Neutrophil (primary cell): ENCODE measurements at regions not wholly inside any gene's neighbourhood (a gene's known extent, or its start where the extent isn't known, plus 50 kb on each side); places are given as distances from the start of the nearest gene placed in this dataset.
"Not testable (repeated sequence)": the region's sequence is repeated elsewhere in the genome, so short reads cannot be mapped to it uniquely, and the experiment has no call there.

Experiments
- H3K27ac ChIP-seq: fragments of 200-600 bp; sonication (generic); 2 replicates; pipeline ENCODE4 v1.5.1; 2016; ENCODE audit warnings: mild to moderate bottlenecking, moderate library complexity
- H3K27me3 ChIP-seq: fragments of 200-600 bp; sonication (generic); 2 replicates; pipeline ENCODE4 v1.6.0; 2016; ENCODE audit warnings: mild to moderate bottlenecking
- H3K36me3 ChIP-seq: fragments of 200-600 bp; sonication (generic); 2 replicates; pipeline ENCODE4 v1.5.1; 2017
- H3K4me1 ChIP-seq, 2 experiments: fragments of 200-600 bp in 1 of 2; sonication (generic) in 1 of 2; 1 replicate in 1 of 2; 2 replicates in 1 of 2; pipeline versions ENCODE4 v1.5.1 to v1.6.1; 2013 to 2016; ENCODE audit warnings: low read depth in 1 of 2, low read length in 1 of 2, mild to moderate bottlenecking in 1 of 2, moderate library complexity in 1 of 2; ENCODE audit not compliant: control insufficient read depth in 1 of 2, insufficient read depth in 1 of 2
- H3K4me3 ChIP-seq, 2 experiments: fragments of 200-600 bp in 1 of 2; sonication (generic) in 1 of 2; 1 replicate in 1 of 2; 2 replicates in 1 of 2; pipeline ENCODE4 v1.5.1; 2013 to 2016; ENCODE audit warnings: low read depth in 1 of 2, low read length in 1 of 2, mild to moderate bottlenecking in 1 of 2, moderate library complexity in 1 of 2
- H3K9me3 ChIP-seq: fragments of 200-600 bp; sonication (generic); 2 replicates; pipeline ENCODE4 v1.5.1; 2016
- CTCF ChIP-seq: fragments of 200-600 bp; sonication (generic); IDR thresholded peaks from 2 replicates; pipeline ENCODE4 v1.5.1; 2016; ENCODE audit warnings: antibody characterized with exemption

GRCh38 chrX:138897621-138898492 is 186.3 kb upstream of the FGF13 start:
- no peak overlapping the region for H3K4me3 ChIP-seq
- no peaks in the 10 kb centered on the region for H3K36me3 ChIP-seq
- no peaks in the 10 kb centered on the region for H3K9me3 ChIP-seq
- H3K4me1 ChIP-seq = no peaks in the 10 kb centered on the region
- no peaks in the 10 kb centered on the region for H3K27me3 ChIP-seq
- TF ChIP-seq CTCF = no peak
- no peak overlapping the region for H3K27ac ChIP-seq

GRCh38 chrX:138890491-138890890 is 179.0 kb upstream of the FGF13 start:
- no peak for TF ChIP-seq CTCF
- H3K27ac ChIP-seq = no peak overlapping the region
- H3K4me3 ChIP-seq = no peak overlapping the region
- H3K36me3 ChIP-seq = no peaks in the 10 kb centered on the region
- H3K27me3 ChIP-seq = no peaks in the 10 kb centered on the region
- H3K9me3 ChIP-seq = no peaks in the 10 kb centered on the region
- no peaks in the 10 kb centered on the region for H3K4me1 ChIP-seq

GRCh38 chrX:138889149-138889548 is 177.6 kb upstream of the FGF13 start:
- Histone ChIP-seq H3K4me1 (no peaks in the 10 kb centered on the region), H3K27me3 (no peaks in the 10 kb centered on the region), H3K27ac (no peak overlapping the region), H3K4me3 (no peak overlapping the region), H3K9me3 (no peaks in the 10 kb centered on the region), H3K36me3 (no peaks in the 10 kb centered on the region)
- TF ChIP-seq CTCF = no peak

- no peaks in the 10 kb centered on the region for H3K9me3 ChIP-seq
- no peaks in the 10 kb centered on the region for H3K27me3 ChIP-seq
- no peak overlapping the region for H3K27ac ChIP-seq
- H3K4me3 ChIP-seq = no peak overlapping the region
- TF ChIP-seq CTCF = no peak
- H3K36me3 ChIP-seq = no peaks in the 10 kb centered on the region
- H3K4me1 ChIP-seq = no peaks in the 10 kb centered on the region
Measured at GRCh38 chrX:138886769-138887168, 175.3 kb upstream of the FGF13 start.

GRCh38 chrX:138885886-138886285 is 174.4 kb upstream of the FGF13 start:
- no peaks in the 10 kb centered on the region for H3K36me3 ChIP-seq
- H3K27ac ChIP-seq = no peak overlapping the region
- H3K4me3 ChIP-seq = no peak overlapping the region
- H3K9me3 ChIP-seq = no peaks in the 10 kb centered on the region
- no peaks in the 10 kb centered on the region for H3K27me3 ChIP-seq
- no peak for TF ChIP-seq CTCF
- no peaks in the 10 kb centered on the region for H3K4me1 ChIP-seq

- H3K9me3 ChIP-seq, H3K27me3 ChIP-seq, H3K27ac ChIP-seq, H3K4me3 ChIP-seq, H3K36me3 ChIP-seq, H3K4me1 ChIP-seq: not testable (repeated sequence)
Measured at GRCh38 chrX:138880293-138880692, 168.8 kb upstream of the FGF13 start.
